ENCODE measurements at regions not wholly inside any gene's neighbourhood (a gene's known extent, or its start where the extent isn't known, plus 50 kb on each side); places are given as distances from the start of the nearest gene placed in this dataset.

DNA sequence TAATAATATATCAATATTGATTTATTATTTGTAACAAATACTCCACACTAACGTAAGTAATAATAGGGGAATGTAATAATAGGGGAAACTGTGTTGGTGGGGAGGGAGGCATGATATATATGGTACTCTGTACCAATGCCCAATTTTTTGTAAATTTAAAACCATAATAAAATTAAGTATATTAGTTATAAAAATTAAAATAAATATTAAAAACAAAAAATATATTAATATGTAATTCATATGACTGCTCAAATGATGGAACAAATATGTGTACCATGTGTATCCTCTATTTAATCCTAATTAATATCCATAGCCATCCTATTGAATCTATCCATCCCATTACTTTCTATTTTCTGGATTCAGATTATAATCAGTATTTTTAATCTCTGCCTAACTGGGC lies 578.0 kb downstream of the KCNA4 start:
- Histone ChIP-seq H3K4me3 (no peak overlapping the region), H3K27ac (ENCODE audit: low read depth in 1 of 2, low read length in 1 of 2) (no peak overlapping the region), H3K9ac (ENCODE audit: insufficient read depth in 1 of 2, low read length in 2 of 2) (no peak overlapping the region), H3K4me1 (ENCODE audit: control insufficient read depth in 5 of 5, insufficient read depth in 5 of 5, low read length in 5 of 5) (no peaks in the 10 kb centered on the region), H3K27me3 (ENCODE audit: control insufficient read depth in 3 of 3, insufficient read depth in 3 of 3, low read length in 2 of 3) (no peaks in the 10 kb centered on the region), H3K36me3 (ENCODE audit: control insufficient read depth in 4 of 4, insufficient read depth in 4 of 4, low read length in 4 of 4) (no peaks in the 10 kb centered on the region), H3K9me3 (ENCODE audit: control insufficient read depth in 4 of 4, insufficient read depth in 3 of 4, low read length in 3 of 4) (peaks cover 0 to 1% (median 0%) of the 10 kb centered on the region in 4 donors)
- WGBS, 2 donors: 78 to 88% methylated on average over 1 of the region's 1 CpG
- TF ChIP-seq, protein P1, sequence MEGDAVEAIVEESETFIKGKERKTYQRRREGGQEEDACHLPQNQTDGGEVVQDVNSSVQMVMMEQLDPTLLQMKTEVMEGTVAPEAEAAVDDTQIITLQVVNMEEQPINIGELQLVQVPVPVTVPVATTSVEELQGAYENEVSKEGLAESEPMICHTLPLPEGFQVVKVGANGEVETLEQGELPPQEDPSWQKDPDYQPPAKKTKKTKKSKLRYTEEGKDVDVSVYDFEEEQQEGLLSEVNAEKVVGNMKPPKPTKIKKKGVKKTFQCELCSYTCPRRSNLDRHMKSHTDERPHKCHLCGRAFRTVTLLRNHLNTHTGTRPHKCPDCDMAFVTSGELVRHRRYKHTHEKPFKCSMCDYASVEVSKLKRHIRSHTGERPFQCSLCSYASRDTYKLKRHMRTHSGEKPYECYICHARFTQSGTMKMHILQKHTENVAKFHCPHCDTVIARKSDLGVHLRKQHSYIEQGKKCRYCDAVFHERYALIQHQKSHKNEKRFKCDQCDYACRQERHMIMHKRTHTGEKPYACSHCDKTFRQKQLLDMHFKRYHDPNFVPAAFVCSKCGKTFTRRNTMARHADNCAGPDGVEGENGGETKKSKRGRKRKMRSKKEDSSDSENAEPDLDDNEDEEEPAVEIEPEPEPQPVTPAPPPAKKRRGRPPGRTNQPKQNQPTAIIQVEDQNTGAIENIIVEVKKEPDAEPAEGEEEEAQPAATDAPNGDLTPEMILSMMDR (IDR thresholded peaks at IDR 0.05; ENCODE audit: control extremely low read depth, extremely low read depth): no peak
- DNase-seq: no peak
- no peak for ATAC-seq (ENCODE audit: insufficient read depth, low FRiP score)

DNA sequence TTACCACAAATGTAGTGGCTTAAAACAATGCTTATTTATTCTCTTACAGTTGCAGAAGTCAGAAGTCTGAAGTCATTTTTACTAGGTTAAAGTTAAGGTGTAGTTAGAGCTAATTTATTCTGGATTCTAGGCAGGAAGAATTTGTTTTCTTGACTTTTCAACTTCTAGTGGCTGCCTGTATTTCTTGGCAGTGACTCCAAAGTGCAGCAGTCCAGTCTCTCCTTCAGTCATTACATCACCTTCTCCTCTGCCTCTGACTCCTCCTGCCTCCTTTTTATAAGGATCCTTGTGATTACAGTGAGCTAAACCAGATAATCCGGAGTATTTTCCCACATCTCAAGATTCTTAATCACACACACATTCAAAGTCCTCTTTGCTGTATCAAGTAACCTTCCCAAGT lies 581.4 kb downstream of the KCNA4 start:
- DNase-seq (peak in 1 of 3 donors; percentile 33), ATAC-seq (ENCODE audit: insufficient read depth, low FRiP score) (no peak)
- Histone ChIP-seq H3K4me1 (ENCODE audit: control insufficient read depth in 5 of 5, insufficient read depth in 5 of 5, low read length in 5 of 5) (no peaks in the 10 kb centered on the region), H3K36me3 (ENCODE audit: control insufficient read depth in 4 of 4, insufficient read depth in 4 of 4, low read length in 4 of 4) (no peaks in the 10 kb centered on the region), H3K27me3 (ENCODE audit: control insufficient read depth in 3 of 3, insufficient read depth in 3 of 3, low read length in 2 of 3) (no peaks in the 10 kb centered on the region), H3K9me3 (ENCODE audit: control insufficient read depth in 4 of 4, insufficient read depth in 3 of 4, low read length in 3 of 4) (no peaks in the 10 kb centered on the region), H3K27ac (ENCODE audit: low read depth in 1 of 2, low read length in 1 of 2) (no peak overlapping the region), H3K4me3 (no peak overlapping the region), H3K9ac (ENCODE audit: insufficient read depth in 1 of 2, low read length in 2 of 2) (no peak overlapping the region)
- TF ChIP-seq, protein P1 (IDR thresholded peaks at IDR 0.05; ENCODE audit: control extremely low read depth, extremely low read depth): no peak
- 57 to 67% methylated on average over 1 of the region's 1 CpG for WGBS, 2 donors

DNA sequence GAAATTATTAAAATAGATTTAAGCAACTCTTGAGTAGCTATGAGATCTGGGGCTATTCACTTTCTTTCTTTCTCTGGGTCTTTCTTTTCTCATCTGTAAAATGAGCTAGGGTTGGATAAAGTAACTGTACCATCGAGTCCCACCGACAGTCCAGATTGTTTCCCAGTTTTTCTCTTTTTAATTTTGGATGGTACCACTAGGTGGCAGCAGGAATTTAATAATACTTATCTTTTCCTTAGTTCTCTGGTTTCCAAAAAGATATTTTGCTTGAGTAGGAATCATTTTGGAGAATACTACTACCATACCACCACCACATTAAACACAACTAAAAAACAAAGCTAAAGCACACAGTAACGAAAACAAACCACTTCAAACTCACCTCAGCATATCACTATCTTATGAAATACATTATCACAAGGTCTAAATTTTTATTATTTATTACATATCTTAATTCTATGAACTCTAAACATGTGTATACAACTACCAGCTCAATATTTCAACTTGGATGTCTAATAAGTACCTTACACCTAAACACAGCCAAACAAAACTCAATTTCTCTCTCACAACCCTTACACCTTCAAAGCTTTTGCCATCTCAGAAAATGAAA lies 584.0 kb downstream of the KCNA4 start:
- H3K36me3 ChIP-seq (ENCODE audit: control insufficient read depth in 4 of 4, insufficient read depth in 4 of 4, low read length in 4 of 4): no peaks in the 10 kb centered on the region
- TF ChIP-seq, protein P1 (IDR thresholded peaks at IDR 0.05; ENCODE audit: control extremely low read depth, extremely low read depth): no peak
- H3K4me1 ChIP-seq (ENCODE audit: control insufficient read depth in 5 of 5, insufficient read depth in 5 of 5, low read length in 5 of 5): no peaks in the 10 kb centered on the region
- H3K27me3 ChIP-seq (ENCODE audit: control insufficient read depth in 3 of 3, insufficient read depth in 3 of 3, low read length in 2 of 3): no peaks in the 10 kb centered on the region
- no peak for ATAC-seq (ENCODE audit: insufficient read depth, low FRiP score)
- 22 to 45% methylated on average over 3 of the region's 3 CpGs for WGBS, 2 donors
- no peaks in the 10 kb centered on the region for H3K9me3 ChIP-seq (ENCODE audit: control insufficient read depth in 4 of 4, insufficient read depth in 3 of 4, low read length in 3 of 4)
- no peak overlapping the region for H3K4me3 ChIP-seq
- no peak overlapping the region for H3K9ac ChIP-seq (ENCODE audit: insufficient read depth in 1 of 2, low read length in 2 of 2)
- DNase-seq: peak in 2 of 3 donors; percentile 49 to 56
- H3K27ac ChIP-seq (ENCODE audit: low read depth in 1 of 2, low read length in 1 of 2): no peak overlapping the region

DNA sequence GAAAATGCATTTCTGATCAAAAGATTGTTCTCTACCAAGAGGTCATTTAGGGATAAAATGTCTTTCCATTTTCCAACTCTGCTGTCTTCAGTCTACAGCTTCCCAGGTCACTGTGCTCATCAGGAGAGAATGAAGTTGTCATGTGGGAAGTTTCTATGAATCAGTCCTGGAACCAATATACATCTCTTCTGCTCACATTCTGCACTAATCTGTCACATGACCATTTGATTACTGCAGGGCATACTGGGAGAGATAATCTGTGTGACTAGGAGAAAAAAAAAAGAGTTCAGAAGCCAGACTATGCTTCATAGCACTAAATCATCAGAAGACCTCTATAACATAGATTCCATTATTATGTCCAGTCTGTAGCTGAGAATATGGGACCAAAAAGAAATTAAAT lies 611.5 kb downstream of the KCNA4 start:
- H3K9ac ChIP-seq (ENCODE audit: insufficient read depth in 1 of 2, low read length in 2 of 2): no peak overlapping the region
- ATAC-seq (ENCODE audit: insufficient read depth, low FRiP score): no peak

More for the DNA sequence above, 611.5 kb downstream of the KCNA4 start:
- Histone ChIP-seq H3K36me3 (ENCODE audit: control insufficient read depth in 4 of 4, insufficient read depth in 4 of 4, low read length in 4 of 4) (no peaks in the 10 kb centered on the region), H3K4me1 (ENCODE audit: control insufficient read depth in 5 of 5, insufficient read depth in 5 of 5, low read length in 5 of 5) (no peaks in the 10 kb centered on the region), H3K9me3 (ENCODE audit: control insufficient read depth in 4 of 4, insufficient read depth in 3 of 4, low read length in 3 of 4) (no peaks in the 10 kb centered on the region), H3K4me3 (no peak overlapping the region), H3K27me3 (ENCODE audit: control insufficient read depth in 3 of 3, insufficient read depth in 3 of 3, low read length in 2 of 3) (no peaks in the 10 kb centered on the region), H3K27ac (ENCODE audit: low read depth in 1 of 2, low read length in 1 of 2) (no peak overlapping the region)
- no peak for DNase-seq
- TF ChIP-seq, protein P1 (IDR thresholded peaks at IDR 0.05; ENCODE audit: control extremely low read depth, extremely low read depth): no peak

Data from lung (tissue), 11 donors.